ENCODE measurements at regions not wholly inside any gene's neighbourhood (a gene's known extent, or its start where the extent isn't known, plus 50 kb on each side); places are given as distances from the start of the nearest gene placed in this dataset.

DNA sequence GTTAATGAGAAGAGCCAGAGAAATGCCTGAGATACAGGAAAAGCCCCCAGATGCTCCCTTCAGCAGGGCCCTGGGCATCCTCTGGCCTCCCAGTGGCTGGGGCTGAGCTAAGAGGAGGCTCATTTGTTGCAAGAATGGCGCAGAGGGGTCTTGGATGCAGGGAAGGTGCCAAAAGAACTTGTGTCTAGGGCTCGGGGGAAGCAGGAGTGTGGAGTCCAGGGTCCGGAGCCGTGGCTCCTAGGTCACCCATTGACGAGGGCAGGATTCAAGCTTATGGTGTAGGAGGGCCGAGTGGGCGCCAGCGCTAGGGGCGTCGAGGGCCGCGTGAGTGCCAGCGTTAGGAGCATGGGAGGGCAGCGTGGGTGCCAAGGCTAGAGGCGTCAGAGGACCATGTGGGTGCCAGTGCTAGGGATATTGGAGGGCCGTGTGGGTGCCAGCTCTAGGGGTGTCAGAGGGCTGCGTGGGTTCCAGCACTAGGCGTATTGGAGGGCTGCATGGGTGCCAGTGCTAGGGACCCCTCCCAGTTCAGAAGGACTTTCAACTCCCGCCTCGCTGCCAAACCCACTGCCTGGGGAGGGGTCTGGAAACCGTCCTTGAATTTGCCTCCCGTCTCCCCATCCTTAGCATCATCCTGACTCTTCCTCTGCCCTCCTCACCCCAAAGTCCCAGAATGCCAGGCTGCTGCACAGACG, 250.5 kb upstream of the AFDN start:
- Histone ChIP-seq H3K9me3 (ENCODE audit: low read length) (no peaks in the 10 kb centered on the region), H2AFZ (ENCODE audit: low read length) (no peak overlapping the region), H3K27me3 (ENCODE audit: insufficient read depth, low read length) (no peaks in the 10 kb centered on the region; the same call in 1 of the 2 replicates), H3K79me2 (ENCODE audit: insufficient read depth, low read length) (no peaks in the 10 kb centered on the region), H3F3A (ENCODE audit: insufficient read depth, low read length) (no peaks in the 10 kb centered on the region), H3K36me3 (ENCODE audit: insufficient read depth, low read length) (no peaks in the 10 kb centered on the region), H3K27ac (ENCODE audit: low read depth, low read length, poor library complexity, severe bottlenecking) (no peak overlapping the region), H3K9me2 (ENCODE audit: low read depth, low read length) (no peaks in the 10 kb centered on the region), H3K4me1 (ENCODE audit: insufficient read depth, low read length, severe bottlenecking) (no peaks in the 10 kb centered on the region), H3K4me2 (ENCODE audit: low read length) (no peak overlapping the region), H4K20me1 (ENCODE audit: insufficient read depth, low read length) (no peaks in the 10 kb centered on the region), H3K9ac (ENCODE audit: low read length) (no peak overlapping the region), H3K4me3 (ENCODE audit: low read depth, low read length, poor library complexity, severe bottlenecking) (no peak overlapping the region)
- TF ChIP-seq CTCF (IDR thresholded peaks at IDR 0.05; ENCODE audit: low read length) (no peak), EZH2 (IDR thresholded peaks at IDR 0.05; ENCODE audit: borderline replicate concordance, low read length) (no peak)

GRCh38 chr6:167576828-167577503, 249.7 kb upstream of the AFDN start:
- Histone ChIP-seq H3K9me2 (ENCODE audit: low read depth, low read length) (no peaks in the 10 kb centered on the region), H3F3A (ENCODE audit: insufficient read depth, low read length) (no peaks in the 10 kb centered on the region), H3K4me3 (ENCODE audit: low read depth, low read length, poor library complexity, severe bottlenecking) (no peak overlapping the region), H3K36me3 (ENCODE audit: insufficient read depth, low read length) (no peaks in the 10 kb centered on the region), H3K9me3 (ENCODE audit: low read length) (no peaks in the 10 kb centered on the region), H3K27me3 (ENCODE audit: insufficient read depth, low read length) (no peaks in the 10 kb centered on the region; the same call in 1 of the 2 replicates), H4K20me1 (ENCODE audit: insufficient read depth, low read length) (no peaks in the 10 kb centered on the region), H3K79me2 (ENCODE audit: insufficient read depth, low read length) (no peaks in the 10 kb centered on the region), H3K4me2 (ENCODE audit: low read length) (no peak overlapping the region), H3K27ac (ENCODE audit: low read depth, low read length, poor library complexity, severe bottlenecking) (no peak overlapping the region), H3K4me1 (ENCODE audit: insufficient read depth, low read length, severe bottlenecking) (no peaks in the 10 kb centered on the region), H3K9ac (ENCODE audit: low read length) (no peak overlapping the region), H2AFZ (ENCODE audit: low read length) (no peak overlapping the region)
- no peak for TF ChIP-seq CTCF (IDR thresholded peaks at IDR 0.05; ENCODE audit: low read length)
- no peak for TF ChIP-seq EZH2 (IDR thresholded peaks at IDR 0.05; ENCODE audit: borderline replicate concordance, low read length)

GRCh38 chr6:167577891-167578361, 248.8 kb upstream of the AFDN start:
- no peak for TF ChIP-seq EZH2 (IDR thresholded peaks at IDR 0.05; ENCODE audit: borderline replicate concordance, low read length)
- no peak for TF ChIP-seq CTCF (IDR thresholded peaks at IDR 0.05; ENCODE audit: low read length)
- no peak overlapping the region for H3K4me2 ChIP-seq (ENCODE audit: low read length)
- H4K20me1 ChIP-seq (ENCODE audit: insufficient read depth, low read length) = no peaks in the 10 kb centered on the region
- no peaks in the 10 kb centered on the region for H3K79me2 ChIP-seq (ENCODE audit: insufficient read depth, low read length)
- no peak overlapping the region for H2AFZ ChIP-seq (ENCODE audit: low read length)
- H3K27ac ChIP-seq (ENCODE audit: low read depth, low read length, poor library complexity, severe bottlenecking) = no peak overlapping the region
- H3K9me3 ChIP-seq (ENCODE audit: low read length) = no peaks in the 10 kb centered on the region
- no peaks in the 10 kb centered on the region for H3F3A ChIP-seq (ENCODE audit: insufficient read depth, low read length)
- no peak overlapping the region for H3K4me3 ChIP-seq (ENCODE audit: low read depth, low read length, poor library complexity, severe bottlenecking)
- no peaks in the 10 kb centered on the region for H3K36me3 ChIP-seq (ENCODE audit: insufficient read depth, low read length)
- H3K9me2 ChIP-seq (ENCODE audit: low read depth, low read length) = no peaks in the 10 kb centered on the region
- H3K9ac ChIP-seq (ENCODE audit: low read length) = no peak overlapping the region
- no peaks in the 10 kb centered on the region; the same call in 1 of the 2 replicates for H3K27me3 ChIP-seq (ENCODE audit: insufficient read depth, low read length)
- no peaks in the 10 kb centered on the region for H3K4me1 ChIP-seq (ENCODE audit: insufficient read depth, low read length, severe bottlenecking)

All from OCI-LY1 (cell line).